Esophagus squamous epithelium (tissue), 5 donors: ENCODE measurements at regions not wholly inside any gene's neighbourhood (a gene's known extent, or its start where the extent isn't known, plus 50 kb on each side); places are given as distances from the start of the nearest gene placed in this dataset.

Experiments
- DNase-seq: peaks from one replicate; lab custom pipeline; 2025; lab: John Stamatoyannopoulos, UW
- H3K27ac ChIP-seq, 4 donors: fragments of 200-600 bp; sonication (generic); one replicate each; pipeline ENCODE4 v1.5.1; 2016 to 2019; ENCODE audit warnings: mild to moderate bottlenecking in 1 of 4
- H3K27me3 ChIP-seq, 4 donors: fragments of 200-600 bp; sonication (generic); 1 replicate in 3 of 4; 2 replicates in 1 of 4; pipeline versions ENCODE4 v1.5.1 to v1.6.0; 2017 to 2021; ENCODE audit warnings: antibody characterized with exemption in 1 of 4
- H3K36me3 ChIP-seq, 3 donors: fragments of 200-600 bp; sonication (generic); one replicate each; pipeline ENCODE4 v1.5.1; 2016 to 2019
- H3K4me1 ChIP-seq, 3 donors: fragments of 200-600 bp; sonication (generic); one replicate each; pipeline ENCODE4 v1.5.1; 2017 to 2019
- H3K4me3 ChIP-seq, 4 donors: fragments of 200-600 bp; sonication (generic); 1 replicate in 3 of 4; 2 replicates in 1 of 4; pipeline ENCODE4 v1.5.1; 2016 to 2019; ENCODE audit warnings: mild to moderate bottlenecking in 2 of 4, moderate library complexity in 1 of 4
- H3K9me3 ChIP-seq, 3 donors: fragments of 200-600 bp; sonication (generic); one replicate each; pipeline ENCODE4 v1.5.1; 2016 to 2019
- POLR2A ChIP-seq, 4 donors: fragments of 450-650 bp; IDR thresholded peaks; one replicate each; pipeline ENCODE4 v1.6.1; 2017; ENCODE audit warnings: antibody characterized with exemption in 4 of 4, mild to moderate bottlenecking in 4 of 4, moderate library complexity in 3 of 4
- WGBS, 2 donors: methylation state at CpG; one replicate each; pipeline ENCODE4 v1.1.5; 2018; 5-methylcytosine and 5-hydroxymethylcytosine counted together
- intact Hi-C: fragments of 100-400 bp; cut with DNase I; formaldehyde crosslinking; loops from one replicate; pipeline ENCODE4 v1.15.0; 2022
- TF ChIP-seq, protein P1 (sequence below), 6 experiments: fragments of 450-650 bp in 4 of 6; fragments of 200-600 bp in 2 of 6; sonication (generic) in 2 of 6; IDR thresholded peaks; one replicate each; pipeline ENCODE4 v1.5.1; 2016 to 2019; ENCODE audit warnings: antibody characterized with exemption in 6 of 6, mild to moderate bottlenecking in 4 of 6, moderate library complexity in 4 of 6
- donor health status: DM: yes; HTN: yes; CAD: no.

DNA sequence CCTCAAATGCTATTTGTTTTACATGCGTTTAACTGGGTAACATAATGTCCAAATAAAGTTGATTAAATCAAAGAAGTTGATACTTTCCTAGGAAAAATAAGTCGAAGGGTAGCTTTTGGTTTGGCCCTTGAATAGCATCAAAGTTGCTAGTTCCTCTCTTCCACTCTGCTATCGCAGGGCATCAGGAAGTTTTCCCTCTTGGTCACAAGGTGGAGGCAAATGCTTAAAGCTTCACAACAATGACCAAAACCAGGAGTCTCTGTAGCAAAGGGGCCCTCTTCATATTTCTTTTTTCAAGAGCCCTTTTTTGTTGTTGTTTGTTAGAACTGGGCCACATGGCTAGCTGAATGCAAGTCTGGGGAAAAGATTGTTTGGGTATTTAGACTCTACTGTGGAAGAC lies 668.4 kb downstream of the KCNT2 start:
- Histone ChIP-seq H3K4me1 (no peaks in the 10 kb centered on the region), H3K4me3 (no peak overlapping the region), H3K36me3 (no peaks in the 10 kb centered on the region), H3K27me3 (no peaks in the 10 kb centered on the region), H3K27ac (no peak overlapping the region), H3K9me3 (no peaks in the 10 kb centered on the region)
- WGBS, 2 donors: 52 to 70% methylated on average over 3 of the region's 3 CpGs
- intact Hi-C loops: no loop called here
- TF ChIP-seq POLR2A (IDR thresholded peaks at IDR 0.05): no peak
- TF ChIP-seq, protein P1, sequence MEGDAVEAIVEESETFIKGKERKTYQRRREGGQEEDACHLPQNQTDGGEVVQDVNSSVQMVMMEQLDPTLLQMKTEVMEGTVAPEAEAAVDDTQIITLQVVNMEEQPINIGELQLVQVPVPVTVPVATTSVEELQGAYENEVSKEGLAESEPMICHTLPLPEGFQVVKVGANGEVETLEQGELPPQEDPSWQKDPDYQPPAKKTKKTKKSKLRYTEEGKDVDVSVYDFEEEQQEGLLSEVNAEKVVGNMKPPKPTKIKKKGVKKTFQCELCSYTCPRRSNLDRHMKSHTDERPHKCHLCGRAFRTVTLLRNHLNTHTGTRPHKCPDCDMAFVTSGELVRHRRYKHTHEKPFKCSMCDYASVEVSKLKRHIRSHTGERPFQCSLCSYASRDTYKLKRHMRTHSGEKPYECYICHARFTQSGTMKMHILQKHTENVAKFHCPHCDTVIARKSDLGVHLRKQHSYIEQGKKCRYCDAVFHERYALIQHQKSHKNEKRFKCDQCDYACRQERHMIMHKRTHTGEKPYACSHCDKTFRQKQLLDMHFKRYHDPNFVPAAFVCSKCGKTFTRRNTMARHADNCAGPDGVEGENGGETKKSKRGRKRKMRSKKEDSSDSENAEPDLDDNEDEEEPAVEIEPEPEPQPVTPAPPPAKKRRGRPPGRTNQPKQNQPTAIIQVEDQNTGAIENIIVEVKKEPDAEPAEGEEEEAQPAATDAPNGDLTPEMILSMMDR (IDR thresholded peaks at IDR 0.05): peak in 1 of 6 experiments; percentile 38
- DNase-seq: no peak

DNA sequence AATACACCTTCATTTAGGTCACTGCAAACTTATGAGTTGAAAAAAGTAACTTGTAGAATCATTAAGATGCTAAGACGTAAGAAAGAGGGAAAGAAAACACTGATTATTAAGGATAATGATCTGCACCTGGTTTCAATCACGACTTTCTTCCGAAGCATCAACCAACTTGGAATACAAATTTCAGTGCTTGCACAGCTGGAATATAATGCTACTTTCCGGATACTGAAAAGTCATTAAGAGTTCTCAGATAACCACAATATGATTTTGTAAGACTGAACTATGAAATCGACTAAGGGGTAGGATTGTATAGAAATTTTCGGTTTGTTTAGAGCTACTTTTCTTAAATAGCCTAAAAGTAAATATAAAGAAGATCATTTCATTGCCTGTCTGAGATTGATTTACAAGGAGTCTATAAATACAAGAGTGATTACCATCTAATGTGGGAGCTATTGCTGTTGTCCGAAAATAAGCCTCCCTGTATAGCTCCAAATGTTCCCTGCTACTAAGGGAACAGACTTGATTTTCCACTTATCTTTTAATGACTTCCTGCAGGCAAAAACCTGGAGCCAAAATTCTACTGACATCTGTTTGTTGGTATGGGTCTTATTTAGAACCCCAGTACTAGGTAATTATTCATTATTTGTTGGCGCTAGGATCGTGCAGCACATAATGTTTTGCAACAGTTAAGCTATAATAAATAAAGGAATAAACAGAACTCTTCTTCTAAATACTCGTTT lies 673.3 kb downstream of the KCNT2 start:
- Histone ChIP-seq H3K9me3 (no peaks in the 10 kb centered on the region), H3K27me3 (no peaks in the 10 kb centered on the region), H3K4me1 (no peaks in the 10 kb centered on the region), H3K36me3 (no peaks in the 10 kb centered on the region), H3K4me3 (no peak overlapping the region), H3K27ac (no peak overlapping the region)
- TF ChIP-seq POLR2A (IDR thresholded peaks at IDR 0.05): no peak
- TF ChIP-seq, protein P1 (IDR thresholded peaks at IDR 0.05): no peak
- WGBS, 2 donors: 56 to 67% methylated on average over 10 of the region's 10 CpGs
- intact Hi-C loops: no loop called here
- DNase-seq: no peak

DNA sequence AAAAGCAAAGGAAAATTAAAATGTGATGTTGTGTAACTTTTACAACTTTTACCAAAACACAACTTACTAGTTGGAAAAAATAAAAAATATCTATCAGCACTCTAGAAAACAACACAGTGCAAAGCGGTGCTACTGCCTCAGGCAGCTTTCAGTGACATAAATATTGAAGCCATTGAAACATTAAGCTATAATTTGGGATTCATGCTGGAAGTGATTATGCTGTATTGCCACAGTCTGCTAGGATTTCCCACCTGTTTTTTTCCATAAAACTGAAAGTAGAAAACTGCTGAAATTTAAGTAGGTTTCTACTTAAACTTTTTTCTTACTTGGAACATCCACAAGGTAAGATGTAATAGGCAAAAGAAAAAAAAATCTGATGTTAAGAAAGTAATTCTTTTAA lies 674.4 kb downstream of the KCNT2 start:
- Histone ChIP-seq H3K9me3 (no peaks in the 10 kb centered on the region), H3K4me1 (no peaks in the 10 kb centered on the region), H3K36me3 (no peaks in the 10 kb centered on the region), H3K27ac (no peak overlapping the region), H3K4me3 (no peak overlapping the region), H3K27me3 (no peaks in the 10 kb centered on the region)
- DNase-seq: no peak
- TF ChIP-seq POLR2A (IDR thresholded peaks at IDR 0.05): no peak
- TF ChIP-seq, protein P1 (IDR thresholded peaks at IDR 0.05): no peak
- intact Hi-C loops: no loop called here
- WGBS, 2 donors: 68 to 72% methylated on average over 1 of the region's 1 CpG

DNA sequence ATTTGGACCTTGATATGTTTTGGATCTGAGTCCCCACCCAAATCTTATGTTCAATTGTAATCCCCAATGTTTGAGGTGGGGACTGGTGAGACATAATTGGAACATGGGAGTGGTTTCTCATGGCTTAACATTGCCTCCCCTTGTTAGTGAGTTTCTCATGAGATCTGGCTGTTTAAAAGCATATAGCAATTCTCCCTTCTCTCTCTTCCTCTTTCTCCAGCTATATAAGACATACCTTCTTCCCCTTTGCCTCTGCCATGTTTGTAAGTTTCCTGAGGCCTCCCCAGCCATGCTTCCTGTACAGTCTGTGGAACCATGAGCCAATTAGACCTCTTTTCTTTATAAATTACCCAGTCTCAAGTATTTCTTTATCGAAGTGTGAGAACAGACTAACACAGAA lies 692.4 kb downstream of the KCNT2 start:
- no peak for TF ChIP-seq POLR2A (IDR thresholded peaks at IDR 0.05)

DNA sequence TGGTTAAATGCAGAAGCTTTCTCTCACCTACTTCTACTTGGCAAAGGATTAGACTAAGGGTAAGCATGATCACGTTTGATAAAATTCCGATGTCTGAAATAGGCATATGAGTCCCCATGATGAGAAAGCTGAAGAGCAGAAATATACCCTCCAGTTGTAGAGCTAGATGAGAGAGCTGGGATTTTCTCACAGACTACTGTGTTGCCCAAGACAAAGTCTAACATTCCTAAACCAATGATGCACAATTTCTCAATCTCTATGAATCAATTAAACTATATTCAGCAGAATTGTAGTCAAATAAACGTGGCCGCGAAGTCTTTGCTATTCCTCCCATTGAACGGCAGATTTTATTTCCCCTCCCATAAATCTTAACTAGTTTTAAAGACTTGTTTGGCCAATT lies 699.2 kb downstream of the KCNT2 start:
- Histone ChIP-seq H3K9me3 (no peaks in the 10 kb centered on the region), H3K4me3 (no peak overlapping the region), H3K27ac (no peak overlapping the region), H3K27me3 (no peaks in the 10 kb centered on the region), H3K4me1 (peaks cover 0 to 8% (median 0%) of the 10 kb centered on the region in 3 donors), H3K36me3 (no peaks in the 10 kb centered on the region)
- no peak for DNase-seq
- intact Hi-C loops: no loop called here
- TF ChIP-seq, protein P1 (IDR thresholded peaks at IDR 0.05): no peak
- TF ChIP-seq POLR2A (IDR thresholded peaks at IDR 0.05): no peak
- WGBS, 2 donors: 81 to 85% methylated on average over 6 of the region's 6 CpGs

More for the DNA sequence above, 692.4 kb downstream of the KCNT2 start:
- DNase-seq: no peak
- intact Hi-C loops: no loop called here
- no peak overlapping the region for H3K4me3 ChIP-seq
- 80% methylated on average over 1 of the region's 1 CpG; no CpG with 5 or more reads in 1 of the 2 donors for WGBS, 2 donors
- no peaks in the 10 kb centered on the region for H3K27me3 ChIP-seq
- no peaks in the 10 kb centered on the region for H3K36me3 ChIP-seq
- H3K27ac ChIP-seq: no peak overlapping the region
- H3K9me3 ChIP-seq: peaks cover 0 to 14% (median 0%) of the 10 kb centered on the region in 3 donors
- no peaks in the 10 kb centered on the region for H3K4me1 ChIP-seq
